KOPT-K1 (cell line): ENCODE measurements at regions not wholly inside any gene's neighbourhood (a gene's known extent, or its start where the extent isn't known, plus 50 kb on each side); places are given as distances from the start of the nearest gene placed in this dataset.

Experiments used
- H3K27ac ChIP-seq: fragments of 200-600 bp; sonication (generic); 2 replicates; pipeline ENCODE4 v1.5.1; 2016; ENCODE audit warnings: antibody characterized with exemption, mild to moderate bottlenecking, low read depth, low read length; ENCODE audit not compliant: poor library complexity, severe bottlenecking
- H3K36me3 ChIP-seq: fragments of 200-600 bp; sonication (generic); 2 replicates; pipeline ENCODE4 v1.5.1; 2017; ENCODE audit warnings: antibody characterized with exemption, mild to moderate bottlenecking, low read length, moderate library complexity; ENCODE audit not compliant: insufficient read depth
- H3K9me3 ChIP-seq: fragments of 200-600 bp; sonication (generic); 2 replicates; pipeline ENCODE4 v1.5.1; 2017; ENCODE audit warnings: antibody characterized with exemption, low read length, mild to moderate bottlenecking; ENCODE audit not compliant: insufficient read depth, poor library complexity, severe bottlenecking

DNA sequence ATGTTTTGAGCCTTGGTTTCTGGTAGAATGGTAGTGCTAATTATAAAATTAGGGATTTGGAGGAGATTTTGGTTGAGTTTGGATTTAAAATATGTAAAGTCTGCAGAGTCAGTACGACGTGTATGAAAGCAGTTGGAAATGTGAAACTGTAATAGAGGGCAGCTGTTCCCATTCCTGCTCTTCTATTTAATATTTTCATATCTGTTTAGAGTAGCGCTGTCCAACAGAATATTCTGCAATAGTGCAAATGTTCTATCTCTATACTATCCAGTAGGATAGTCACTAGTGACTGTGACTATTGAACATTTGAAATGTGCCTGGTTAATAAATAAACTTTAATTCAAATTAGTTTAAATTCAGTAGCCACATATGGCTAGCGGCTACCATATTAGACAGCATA lies 443.4 kb upstream of the SOX9 start:
- Histone ChIP-seq H3K9me3 (no peaks in the 10 kb centered on the region), H3K36me3 (no peaks in the 10 kb centered on the region), H3K27ac (no peak overlapping the region)

DNA sequence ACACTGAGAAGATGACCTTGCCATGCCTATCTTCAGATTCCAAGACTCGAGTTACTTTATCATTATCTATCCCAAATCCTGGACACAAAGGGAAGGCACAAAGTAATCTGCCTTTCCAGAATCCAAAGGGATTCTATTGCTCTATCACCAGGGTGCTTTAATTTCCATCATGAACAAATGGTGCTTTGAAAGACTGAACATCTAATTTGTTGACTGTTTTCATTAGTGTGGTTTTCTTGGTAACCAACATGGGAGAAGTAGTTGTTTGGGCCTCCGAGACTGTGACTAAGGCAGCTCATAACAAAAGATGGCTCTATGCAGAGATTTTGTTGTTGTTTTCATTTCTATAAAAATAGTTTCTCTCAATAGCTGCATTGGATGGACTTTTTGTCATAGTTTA lies 441.0 kb upstream of the SOX9 start:
- no peak overlapping the region for H3K27ac ChIP-seq
- H3K9me3 ChIP-seq, result no peaks in the 10 kb centered on the region
- no peaks in the 10 kb centered on the region for H3K36me3 ChIP-seq

DNA sequence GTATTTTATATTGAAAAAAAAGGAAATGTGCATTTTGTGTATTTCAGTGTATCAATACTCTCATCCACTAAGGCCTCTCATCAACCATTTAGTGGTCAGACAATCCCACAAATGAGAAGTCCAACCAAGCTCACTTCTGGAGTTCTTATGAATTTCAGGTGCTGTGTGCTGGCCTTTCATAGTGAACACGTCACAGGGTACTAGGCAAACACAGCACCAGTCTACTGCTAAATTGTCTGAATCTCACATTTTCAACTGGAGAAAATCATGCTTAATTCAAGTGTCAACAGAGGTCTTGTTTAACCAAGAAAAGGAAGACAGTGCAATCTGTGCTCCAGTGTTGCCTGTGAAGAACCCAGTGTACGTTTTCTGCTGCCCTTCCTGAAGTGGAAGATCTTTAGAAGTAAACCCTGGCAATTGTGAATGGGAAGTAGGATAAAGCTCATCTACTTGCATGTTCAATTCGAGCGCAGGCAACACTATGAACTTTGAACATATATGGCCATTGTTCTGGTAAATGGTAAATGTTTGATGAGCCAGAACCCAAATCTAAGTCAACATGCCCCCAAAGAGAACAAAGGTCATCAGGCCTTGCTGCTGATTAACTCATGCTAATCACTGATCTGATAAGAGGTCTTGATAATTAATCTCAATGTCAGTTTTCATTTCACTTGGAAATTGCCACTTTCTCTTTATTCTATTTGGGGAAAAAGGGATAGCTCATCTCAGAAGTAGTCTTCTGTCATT lies 439.2 kb upstream of the SOX9 start:
- Histone ChIP-seq H3K27ac (no peak overlapping the region), H3K36me3 (no peaks in the 10 kb centered on the region)

DNA sequence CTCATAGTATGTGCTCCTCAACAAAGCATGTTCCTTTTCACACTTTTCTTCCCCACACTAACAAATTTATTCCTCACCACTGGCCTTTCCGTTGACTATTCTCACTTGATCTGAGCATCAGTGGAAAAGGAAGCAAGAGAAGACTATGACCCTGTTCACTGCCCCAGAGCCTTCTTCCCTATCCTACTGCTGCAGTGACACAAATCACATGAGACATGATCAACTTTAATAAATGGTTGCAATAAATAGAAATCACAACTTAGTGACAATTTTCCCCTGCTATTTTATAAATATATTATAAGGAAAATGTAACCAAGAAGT lies 438.7 kb upstream of the SOX9 start:
- Histone ChIP-seq H3K36me3 (no peaks in the 10 kb centered on the region), H3K27ac (no peak overlapping the region), H3K9me3 (no peaks in the 10 kb centered on the region)

More for the DNA sequence above, 439.2 kb upstream of the SOX9 start:
- no peaks in the 10 kb centered on the region for H3K9me3 ChIP-seq

DNA sequence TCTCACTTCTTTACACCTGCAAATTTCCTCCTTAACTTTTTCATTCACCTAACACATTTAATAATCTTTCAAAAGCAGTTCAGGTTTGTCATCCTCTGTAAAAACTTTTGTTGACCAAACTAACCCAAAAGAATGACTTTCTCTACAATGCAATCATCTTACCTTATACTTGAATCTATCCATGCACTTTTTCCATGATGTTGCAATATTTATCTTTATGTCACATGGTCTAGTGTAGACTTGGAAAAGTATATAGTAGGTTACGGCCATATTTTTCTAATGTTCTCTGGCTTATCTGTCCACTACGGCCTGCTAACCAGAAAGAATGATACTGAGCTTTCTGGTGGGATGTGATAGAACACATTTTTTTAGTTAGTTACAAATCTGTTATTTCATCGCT lies 431.0 kb upstream of the SOX9 start:
- H3K9me3 ChIP-seq, result peaks cover 4% of the 10 kb centered on the region
- no peaks in the 10 kb centered on the region for H3K36me3 ChIP-seq
- no peak overlapping the region for H3K27ac ChIP-seq

DNA sequence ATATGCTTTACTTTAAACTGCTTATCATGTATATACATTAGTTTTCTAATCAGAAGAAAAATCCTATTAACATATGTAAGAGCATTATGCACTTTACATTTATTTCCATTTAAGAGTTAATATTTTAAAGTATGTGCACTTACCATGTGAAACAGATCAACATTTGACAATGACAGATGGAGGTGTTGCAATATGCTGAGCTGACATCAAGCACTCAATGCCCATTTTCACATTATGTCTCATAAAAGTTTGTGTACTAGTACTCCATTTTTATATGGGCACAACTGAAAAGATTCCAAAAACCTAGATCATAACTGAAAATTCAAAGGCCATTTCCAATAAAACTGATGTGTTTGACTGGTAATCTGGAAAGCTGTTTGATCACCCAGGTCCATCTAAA lies 420.9 kb upstream of the SOX9 start:
- H3K9me3 ChIP-seq, result no peaks in the 10 kb centered on the region
- H3K27ac ChIP-seq, result no peak overlapping the region
- no peaks in the 10 kb centered on the region for H3K36me3 ChIP-seq

DNA sequence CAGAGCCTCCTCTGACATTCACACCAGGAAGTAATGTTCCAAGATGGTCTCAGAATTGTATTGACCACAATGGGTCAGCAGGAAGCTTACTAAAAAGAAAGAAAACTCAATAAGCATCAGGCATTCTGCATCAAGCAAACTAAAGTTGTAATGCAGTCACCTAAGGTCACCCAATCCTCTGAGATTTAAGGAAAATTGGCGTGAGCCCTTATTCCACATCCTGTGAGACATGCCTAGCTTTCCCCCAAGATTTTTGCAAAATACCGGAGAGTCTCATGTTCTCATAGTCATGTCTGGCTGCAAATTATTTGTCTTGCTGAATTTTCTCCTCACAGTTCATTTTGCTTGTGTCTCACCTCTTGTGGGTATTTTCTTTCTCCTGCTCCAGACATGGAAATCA lies 417.1 kb upstream of the SOX9 start:
- no peaks in the 10 kb centered on the region for H3K36me3 ChIP-seq
- no peaks in the 10 kb centered on the region for H3K9me3 ChIP-seq
- no peak overlapping the region for H3K27ac ChIP-seq

DNA sequence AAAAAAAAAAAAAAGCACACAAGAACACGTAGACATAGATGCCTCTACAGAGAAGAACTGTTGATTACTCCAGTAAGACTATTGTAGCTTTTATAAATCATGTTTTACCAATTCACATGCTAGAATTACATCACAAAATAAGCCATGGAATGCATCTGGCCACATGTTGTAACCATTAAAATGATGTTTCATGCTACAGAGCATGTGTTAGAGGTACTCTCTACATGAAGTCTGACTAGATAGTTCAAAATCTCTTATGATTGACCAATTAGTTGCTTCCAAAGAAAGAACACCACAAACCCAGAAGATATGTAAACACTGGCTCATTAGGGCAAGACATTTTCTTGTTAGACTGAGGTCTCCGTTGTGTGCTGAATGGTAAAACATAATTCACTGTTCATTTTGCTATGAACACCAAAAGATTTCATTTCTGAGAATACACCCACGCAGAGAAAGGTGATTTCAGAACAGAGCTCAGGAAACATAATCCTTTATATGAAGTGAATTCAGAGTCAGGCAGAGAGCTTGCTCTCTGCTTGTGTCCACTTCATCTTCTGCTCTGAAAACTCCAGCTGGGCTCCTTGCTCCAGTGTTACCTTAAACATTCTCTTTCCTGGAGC lies 411.4 kb upstream of the SOX9 start:
- Histone ChIP-seq H3K36me3 (no peaks in the 10 kb centered on the region), H3K27ac (no peak overlapping the region), H3K9me3 (no peaks in the 10 kb centered on the region)

DNA sequence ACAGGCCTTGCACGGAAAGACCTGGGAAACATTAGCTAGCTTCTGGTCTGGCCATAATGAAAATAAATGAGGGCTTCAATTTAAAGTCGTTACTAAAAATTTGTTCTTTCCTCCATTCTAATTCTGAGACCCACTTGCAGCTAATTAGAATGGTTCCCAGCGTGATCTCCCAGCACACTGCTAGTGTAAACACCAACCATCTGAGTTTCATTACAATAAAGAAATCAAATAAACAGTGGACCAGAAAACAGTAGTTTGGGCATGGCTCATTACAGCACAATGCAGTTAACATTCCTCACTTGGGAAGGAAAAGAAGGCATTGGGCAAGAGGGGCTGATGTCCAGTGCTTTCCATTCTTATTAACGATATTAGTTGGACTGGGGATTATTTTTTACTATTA lies 410.9 kb upstream of the SOX9 start:
- Histone ChIP-seq H3K9me3 (no peaks in the 10 kb centered on the region), H3K27ac (no peak overlapping the region), H3K36me3 (no peaks in the 10 kb centered on the region)

DNA sequence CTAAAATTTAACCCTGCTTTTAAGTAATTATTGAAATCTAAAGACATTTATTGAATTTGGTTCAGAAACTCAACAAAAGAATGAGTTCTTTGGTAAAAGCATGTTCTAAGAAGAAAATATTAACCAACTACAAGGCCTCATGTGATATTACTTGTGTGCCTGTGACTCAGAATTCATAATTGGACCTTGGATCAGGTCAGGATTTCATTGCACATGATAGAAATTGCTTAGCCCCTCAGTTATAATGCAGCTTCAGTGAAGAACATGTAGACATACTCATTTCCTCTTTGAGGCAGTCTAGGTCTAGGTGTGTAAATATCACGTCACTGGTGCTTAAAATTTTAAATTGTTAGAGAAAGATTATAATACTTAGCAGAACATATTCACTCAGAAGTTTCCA lies 410.0 kb upstream of the SOX9 start:
- Histone ChIP-seq H3K36me3 (no peaks in the 10 kb centered on the region), H3K9me3 (no peaks in the 10 kb centered on the region), H3K27ac (no peak overlapping the region)

DNA sequence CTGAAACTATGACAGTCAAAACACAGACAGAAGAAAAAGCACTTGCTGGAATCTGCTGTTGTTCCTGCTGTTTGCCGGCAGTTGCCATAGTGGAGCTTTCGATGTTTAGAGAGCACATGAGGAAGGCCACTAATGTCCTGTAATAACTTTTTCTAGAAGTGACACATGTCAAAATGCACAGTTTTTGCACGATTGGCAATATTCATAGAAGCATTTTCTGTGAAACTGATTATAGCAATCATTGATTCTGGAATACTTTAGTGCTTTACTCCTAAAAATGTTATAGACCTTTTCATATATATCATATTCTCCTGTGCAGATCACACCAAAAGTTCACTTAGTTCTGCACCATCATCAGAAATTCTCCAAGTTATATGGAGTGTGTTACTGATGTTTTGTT lies 407.0 kb upstream of the SOX9 start:
- H3K27ac ChIP-seq, result no peak overlapping the region
- no peaks in the 10 kb centered on the region for H3K36me3 ChIP-seq
- H3K9me3 ChIP-seq, result peaks cover 10% of the 10 kb centered on the region

DNA sequence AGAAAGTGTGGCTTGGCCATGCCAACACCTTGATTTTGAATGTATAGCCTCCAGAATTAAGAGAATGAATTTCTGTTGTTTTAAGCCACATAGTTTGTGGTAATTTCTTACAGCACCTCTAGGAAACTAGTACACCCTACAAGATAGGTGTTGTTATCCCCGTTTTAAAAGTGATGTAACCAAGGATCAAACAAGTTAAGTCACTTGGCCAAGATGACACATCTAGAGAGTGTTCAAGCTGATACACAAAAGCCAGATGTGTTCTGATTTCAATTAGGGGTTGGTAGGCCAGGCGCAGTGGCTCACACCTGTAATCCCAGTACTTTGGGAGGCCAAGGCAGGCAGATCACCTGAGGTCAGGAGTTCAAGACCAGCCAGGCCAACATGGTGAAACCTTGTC lies 396.5 kb upstream of the SOX9 start:
- Histone ChIP-seq H3K36me3 (no peaks in the 10 kb centered on the region), H3K9me3 (peaks cover 3% of the 10 kb centered on the region), H3K27ac (no peak overlapping the region)

DNA sequence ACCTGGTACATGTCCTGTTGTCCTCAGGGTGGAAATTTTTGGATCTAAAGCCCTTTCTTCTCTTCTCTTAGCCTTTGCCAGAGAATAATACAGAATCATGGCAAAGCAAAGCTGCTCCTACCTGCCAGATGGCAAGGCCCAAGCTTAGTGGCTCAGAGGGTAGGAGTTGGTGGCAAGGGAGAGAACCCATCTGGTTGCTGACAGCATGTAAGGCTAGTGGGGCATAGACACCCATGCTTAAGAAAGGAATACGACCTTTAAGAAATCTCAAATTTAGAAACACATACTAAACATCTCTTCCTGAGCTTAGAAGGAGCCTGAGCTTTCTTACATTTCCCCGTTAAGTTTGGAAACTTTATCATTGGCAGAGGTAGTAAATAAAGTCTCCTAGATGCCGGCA lies 395.0 kb upstream of the SOX9 start:
- Histone ChIP-seq H3K36me3 (no peaks in the 10 kb centered on the region), H3K9me3 (peaks cover 3% of the 10 kb centered on the region), H3K27ac (no peak overlapping the region)

DNA sequence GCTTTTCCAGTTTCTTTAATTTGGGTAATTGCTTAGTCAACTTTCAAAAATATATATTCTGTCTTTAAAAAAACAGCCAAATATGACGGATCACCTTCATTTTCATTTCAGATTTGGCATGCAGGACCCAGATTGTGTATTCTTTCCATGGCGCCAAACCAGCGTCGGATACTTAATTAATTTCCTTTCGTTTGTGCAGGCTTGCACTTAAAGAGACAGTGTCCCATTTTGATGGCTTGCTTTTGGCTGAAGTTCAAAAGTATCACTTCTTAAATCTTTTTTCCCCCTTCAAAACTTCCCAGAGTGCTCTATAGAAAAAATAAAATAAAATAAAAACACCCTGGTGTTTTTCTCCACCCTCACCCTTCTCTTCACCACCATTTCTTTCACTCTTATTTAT lies 394.5 kb upstream of the SOX9 start:
- Histone ChIP-seq H3K27ac (no peak overlapping the region), H3K36me3 (no peaks in the 10 kb centered on the region), H3K9me3 (peaks cover 3% of the 10 kb centered on the region)

DNA sequence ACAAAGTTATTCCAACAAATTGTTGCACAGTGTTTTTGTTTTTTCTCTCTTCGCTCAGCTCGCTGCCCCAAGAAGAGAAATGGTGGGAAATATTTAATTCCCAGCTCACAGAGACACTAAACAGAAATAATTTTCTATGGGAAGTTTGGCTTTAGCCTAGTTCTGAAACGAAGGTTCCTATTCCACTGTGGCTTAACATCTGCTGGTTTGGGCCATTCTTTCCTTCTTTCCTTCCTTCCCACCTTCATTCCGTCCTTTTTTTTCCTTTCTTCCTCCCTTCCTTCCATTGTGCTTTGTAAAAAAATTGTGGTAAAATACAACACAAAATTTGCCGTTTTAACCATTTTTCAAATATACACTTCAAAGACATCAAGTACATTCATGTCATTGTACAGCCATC lies 393.5 kb upstream of the SOX9 start:
- H3K36me3 ChIP-seq, result no peaks in the 10 kb centered on the region
- H3K9me3 ChIP-seq, result peaks cover 3% of the 10 kb centered on the region
- H3K27ac ChIP-seq, result no peak overlapping the region

DNA sequence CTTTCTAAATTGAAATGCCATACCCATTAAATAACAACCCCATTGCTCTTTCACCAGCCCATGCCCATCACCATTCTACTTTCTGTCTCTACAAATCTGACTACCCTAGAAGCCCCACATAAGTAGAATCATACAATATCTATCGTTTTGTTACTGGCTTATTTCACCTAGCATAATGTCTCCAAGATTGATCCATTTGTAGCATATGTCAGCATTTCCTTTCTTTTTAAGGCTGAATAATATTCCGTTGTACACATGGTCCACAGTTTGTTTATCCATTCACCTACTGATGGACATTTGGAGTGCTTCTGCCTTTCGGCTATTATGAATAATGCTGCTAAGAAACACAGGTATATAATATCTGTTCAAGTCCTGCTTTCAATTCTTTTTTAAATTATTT lies 393.1 kb upstream of the SOX9 start:
- Histone ChIP-seq H3K36me3 (no peaks in the 10 kb centered on the region), H3K9me3 (peaks cover 3% of the 10 kb centered on the region), H3K27ac (no peak overlapping the region)
